ENCODE measurements at regions not wholly inside any gene's neighbourhood (a gene's known extent, or its start where the extent isn't known, plus 50 kb on each side); places are given as distances from the start of the nearest gene placed in this dataset.

DNA sequence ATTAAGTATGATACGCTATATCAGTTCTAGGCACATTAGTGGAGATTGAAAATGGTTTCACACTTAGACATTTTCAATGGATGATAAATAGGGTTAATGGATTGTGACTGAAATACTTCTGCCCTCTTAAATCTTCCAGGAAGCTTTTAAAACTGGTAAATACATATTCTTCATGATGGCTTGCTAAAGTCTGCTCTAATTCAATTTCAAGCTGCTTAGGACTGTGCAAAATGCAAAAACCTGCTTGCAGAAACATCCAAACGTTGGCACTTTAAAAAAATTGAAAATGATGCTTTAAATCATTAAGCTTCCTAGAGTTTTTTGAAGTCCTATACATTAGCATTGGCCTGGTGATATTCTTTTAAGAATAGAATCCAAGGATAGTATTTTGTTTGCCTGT is 214.8 kb upstream of the FSHR start:
- no peak for DNase-seq
- Histone ChIP-seq H3K27me3 (ENCODE audit: control insufficient read depth, insufficient read depth, low read length) (no peaks in the 10 kb centered on the region), H3K4me1 (ENCODE audit: control insufficient read depth, insufficient read depth, low read length) (no peaks in the 10 kb centered on the region), H3K36me3 (ENCODE audit: control insufficient read depth, insufficient read depth, low read length) (no peaks in the 10 kb centered on the region), H3K4me3 (ENCODE audit: low read length) (no peak overlapping the region), H3K9me3 (ENCODE audit: control insufficient read depth, insufficient read depth, low read length) (no peaks in the 10 kb centered on the region), H3K27ac (ENCODE audit: low read length) (no peak overlapping the region)
- Mint-ChIP-seq H3K4me1 (no peaks in the 10 kb centered on the region), H3K27ac (no peak overlapping the region), H3K27me3 (ENCODE audit: low read depth in 2 of 2) (no peaks in the 10 kb centered on the region), H3K9me3 (peaks cover 4 to 5% of the 10 kb centered on the region in 2 donors), H3K4me3 (no peak overlapping the region), H3K36me3 (no peaks in the 10 kb centered on the region)
- TF ChIP-seq, protein P1, sequence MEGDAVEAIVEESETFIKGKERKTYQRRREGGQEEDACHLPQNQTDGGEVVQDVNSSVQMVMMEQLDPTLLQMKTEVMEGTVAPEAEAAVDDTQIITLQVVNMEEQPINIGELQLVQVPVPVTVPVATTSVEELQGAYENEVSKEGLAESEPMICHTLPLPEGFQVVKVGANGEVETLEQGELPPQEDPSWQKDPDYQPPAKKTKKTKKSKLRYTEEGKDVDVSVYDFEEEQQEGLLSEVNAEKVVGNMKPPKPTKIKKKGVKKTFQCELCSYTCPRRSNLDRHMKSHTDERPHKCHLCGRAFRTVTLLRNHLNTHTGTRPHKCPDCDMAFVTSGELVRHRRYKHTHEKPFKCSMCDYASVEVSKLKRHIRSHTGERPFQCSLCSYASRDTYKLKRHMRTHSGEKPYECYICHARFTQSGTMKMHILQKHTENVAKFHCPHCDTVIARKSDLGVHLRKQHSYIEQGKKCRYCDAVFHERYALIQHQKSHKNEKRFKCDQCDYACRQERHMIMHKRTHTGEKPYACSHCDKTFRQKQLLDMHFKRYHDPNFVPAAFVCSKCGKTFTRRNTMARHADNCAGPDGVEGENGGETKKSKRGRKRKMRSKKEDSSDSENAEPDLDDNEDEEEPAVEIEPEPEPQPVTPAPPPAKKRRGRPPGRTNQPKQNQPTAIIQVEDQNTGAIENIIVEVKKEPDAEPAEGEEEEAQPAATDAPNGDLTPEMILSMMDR (IDR thresholded peaks at IDR 0.05) = no peak
- WGBS (ENCODE audit: insufficient coverage) = 70% methylated on average over 1 of the region's 2 CpGs
- intact Hi-C loops (cut with micrococcal nuclease) = no loop called here
- ATAC-seq = no peak

DNA sequence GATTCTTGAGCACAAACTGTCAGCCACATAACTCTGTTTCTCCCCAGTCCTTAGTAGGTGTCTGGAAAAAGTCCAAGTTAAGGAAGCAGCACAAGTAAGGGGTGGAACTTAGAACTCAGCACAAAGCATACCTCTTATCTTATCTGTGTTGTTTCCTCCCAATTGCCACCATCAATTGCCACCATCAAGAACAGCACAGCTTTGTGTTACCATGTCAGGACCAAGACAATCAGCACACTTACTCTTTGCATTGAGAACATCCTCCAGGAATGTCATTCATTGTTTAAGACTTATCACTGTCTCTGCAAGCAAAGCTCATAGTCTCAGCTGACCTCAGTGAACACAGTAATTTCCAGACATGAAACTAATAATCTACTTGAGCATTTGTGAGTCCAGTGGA is 212.7 kb upstream of the FSHR start:
- Histone ChIP-seq H3K9me3 (ENCODE audit: control insufficient read depth, insufficient read depth, low read length) (peaks cover 6% of the 10 kb centered on the region), H3K27ac (ENCODE audit: low read length) (no peak overlapping the region), H3K36me3 (ENCODE audit: control insufficient read depth, insufficient read depth, low read length) (no peaks in the 10 kb centered on the region), H3K4me3 (ENCODE audit: low read length) (no peak overlapping the region), H3K27me3 (ENCODE audit: control insufficient read depth, insufficient read depth, low read length) (no peaks in the 10 kb centered on the region), H3K4me1 (ENCODE audit: control insufficient read depth, insufficient read depth, low read length) (no peaks in the 10 kb centered on the region)
- ATAC-seq = no peak
- Mint-ChIP-seq H3K4me3 (no peak overlapping the region), H3K27me3 (ENCODE audit: low read depth in 2 of 2) (no peaks in the 10 kb centered on the region), H3K4me1 (no peaks in the 10 kb centered on the region), H3K9me3 (peaks cover 7 to 8% of the 10 kb centered on the region in 2 donors), H3K27ac (no peak overlapping the region), H3K36me3 (no peaks in the 10 kb centered on the region)
- intact Hi-C loops (cut with micrococcal nuclease) = no loop called here
- no peak for DNase-seq
- TF ChIP-seq, protein P1 (IDR thresholded peaks at IDR 0.05) = no peak

DNA sequence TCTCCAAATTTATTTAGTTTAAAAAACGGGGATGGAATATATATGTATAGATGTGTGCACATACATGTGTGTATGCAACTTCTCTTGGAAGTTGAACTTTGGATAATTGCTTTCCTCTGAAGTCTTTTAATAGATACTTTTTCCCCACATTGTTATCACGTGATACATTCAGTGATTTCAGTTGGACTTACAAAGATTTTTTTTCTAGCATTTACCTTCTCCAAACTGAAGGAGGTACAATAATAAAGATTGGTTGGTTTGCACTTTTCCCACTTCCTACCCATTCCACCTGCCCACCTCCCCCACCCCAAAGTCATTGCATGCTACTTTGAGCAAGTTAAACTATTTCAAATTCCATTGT is 206.1 kb upstream of the FSHR start:
- H3K4me3 Mint-ChIP-seq = no peak overlapping the region
- no peaks in the 10 kb centered on the region for H3K4me1 Mint-ChIP-seq
- H3K27me3 Mint-ChIP-seq (ENCODE audit: low read depth in 2 of 2) = no peaks in the 10 kb centered on the region
- peaks cover 10% of the 10 kb centered on the region for H3K36me3 Mint-ChIP-seq
- H3K36me3 ChIP-seq (ENCODE audit: control insufficient read depth, insufficient read depth, low read length) = no peaks in the 10 kb centered on the region
- TF ChIP-seq, protein P1 (IDR thresholded peaks at IDR 0.05) = no peak
- no peak overlapping the region for H3K4me3 ChIP-seq (ENCODE audit: low read length)
- no peak overlapping the region for H3K27ac Mint-ChIP-seq
- DNase-seq (no peak), ATAC-seq (no peak)
- peaks cover 6% of the 10 kb centered on the region for H3K9me3 ChIP-seq (ENCODE audit: control insufficient read depth, insufficient read depth, low read length)
- no CpG with 5 or more reads among the region's 2 CpGs for WGBS (ENCODE audit: insufficient coverage)
- intact Hi-C loops (cut with micrococcal nuclease) = no loop called here
- H3K27ac ChIP-seq (ENCODE audit: low read length) = no peak overlapping the region
- no peaks in the 10 kb centered on the region for H3K27me3 ChIP-seq (ENCODE audit: control insufficient read depth, insufficient read depth, low read length)
- peaks cover 18 to 23% of the 10 kb centered on the region in 2 donors for H3K9me3 Mint-ChIP-seq
- no peaks in the 10 kb centered on the region for H3K4me1 ChIP-seq (ENCODE audit: control insufficient read depth, insufficient read depth, low read length)

DNA sequence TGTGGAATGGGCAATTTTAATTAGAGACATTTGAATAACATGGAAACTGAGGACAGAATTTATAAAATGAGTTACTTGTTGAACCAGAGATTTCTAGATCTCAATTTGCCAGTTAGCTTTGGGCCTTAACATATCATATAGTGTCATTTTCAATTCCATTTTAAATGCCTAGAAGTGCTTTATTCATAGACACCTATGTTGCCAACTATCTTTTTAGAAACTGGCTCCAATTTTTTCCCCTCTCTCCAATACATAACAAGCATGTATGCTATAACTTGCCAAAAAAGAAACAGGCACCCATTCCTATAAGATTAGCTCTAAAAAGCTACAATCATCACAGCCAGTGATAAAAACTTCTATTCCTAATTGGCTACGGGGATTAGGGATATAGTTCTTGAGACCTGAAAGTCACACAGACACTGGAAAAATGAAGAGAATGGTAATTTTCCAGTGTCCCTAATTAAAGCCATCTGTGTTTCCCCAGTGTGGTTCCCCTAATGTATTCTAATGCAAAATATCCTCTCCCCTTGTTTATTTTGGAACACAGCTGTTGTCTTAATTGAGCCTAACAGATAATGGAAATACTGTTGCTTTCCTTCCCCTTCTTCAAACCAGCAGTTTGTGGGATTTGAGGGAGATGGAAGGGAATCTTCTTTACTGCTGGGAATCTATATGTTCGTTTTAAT is 205.5 kb upstream of the FSHR start:
- Mint-ChIP-seq H3K9me3 (peaks cover 18 to 23% of the 10 kb centered on the region in 2 donors), H3K4me3 (no peak overlapping the region), H3K36me3 (peaks cover 10% of the 10 kb centered on the region), H3K4me1 (no peaks in the 10 kb centered on the region), H3K27ac (no peak overlapping the region), H3K27me3 (ENCODE audit: low read depth in 2 of 2) (no peaks in the 10 kb centered on the region)
- Histone ChIP-seq H3K9me3 (ENCODE audit: control insufficient read depth, insufficient read depth, low read length) (peaks cover 6% of the 10 kb centered on the region), H3K27me3 (ENCODE audit: control insufficient read depth, insufficient read depth, low read length) (no peaks in the 10 kb centered on the region), H3K4me3 (ENCODE audit: low read length) (no peak overlapping the region), H3K27ac (ENCODE audit: low read length) (no peak overlapping the region), H3K4me1 (ENCODE audit: control insufficient read depth, insufficient read depth, low read length) (no peaks in the 10 kb centered on the region), H3K36me3 (ENCODE audit: control insufficient read depth, insufficient read depth, low read length) (no peaks in the 10 kb centered on the region)
- TF ChIP-seq, protein P1 (IDR thresholded peaks at IDR 0.05) = no peak
- intact Hi-C loops (cut with micrococcal nuclease) = no loop called here
- WGBS (ENCODE audit: insufficient coverage) = 100% methylated on average over 1 of the region's 2 CpGs
- DNase-seq (no peak), ATAC-seq (no peak)

Data from natural killer cell (primary cell).